MM.1S (cell line): ENCODE measurements at regions not wholly inside any gene's neighbourhood (a gene's known extent, or its start where the extent isn't known, plus 50 kb on each side); places are given as distances from the start of the nearest gene placed in this dataset.

ENCODE experiments used
- DNase-seq: peaks from one replicate; pipeline ENCODE4 v3.0.0-alpha.2; 2015
- H2AFZ ChIP-seq: fragments of 300-600 bp; sonication (generic); 2 replicates; pipeline ENCODE4 v1.6.0; 2016; ENCODE audit warnings: antibody characterized with exemption, low read length
- H3F3A ChIP-seq: fragments of 300-600 bp; sonication (generic); 2 replicates; pipeline ENCODE4 v1.6.1; 2016; ENCODE audit warnings: mild to moderate bottlenecking, antibody characterized with exemption, low read length, moderate library complexity, mixed read lengths; ENCODE audit not compliant: insufficient read depth
- H3K27ac ChIP-seq: fragments of 300-600 bp; sonication (generic); 2 replicates; pipeline ENCODE4 v1.5.1; 2016; ENCODE audit warnings: mild to moderate bottlenecking, low read length
- H3K27me3 ChIP-seq: fragments of 300-600 bp; sonication (generic); replicated peaks from 2 replicates; pipeline ENCODE4 v1.6.0; 2016; ENCODE audit warnings: low read length; ENCODE audit not compliant: insufficient read depth
- H3K36me3 ChIP-seq: fragments of 300-600 bp; sonication (generic); replicated peaks from 2 replicates; pipeline ENCODE4 v1.6.1; 2016; ENCODE audit warnings: mild to moderate bottlenecking, low read length, mixed read lengths; ENCODE audit not compliant: insufficient read depth
- H3K4me1 ChIP-seq: fragments of 300-600 bp; sonication (generic); 2 replicates; pipeline ENCODE4 v1.6.1; 2016; ENCODE audit warnings: low read length, mixed read lengths
- H3K4me2 ChIP-seq: fragments of 300-600 bp; sonication (generic); 2 replicates; pipeline ENCODE4 v1.6.0; 2016; ENCODE audit warnings: low read depth, low read length
- H3K4me3 ChIP-seq: fragments of 300-600 bp; sonication (generic); 2 replicates; pipeline ENCODE4 v1.5.1; 2016; ENCODE audit warnings: low read length, mixed read lengths
- H3K79me2 ChIP-seq: fragments of 300-600 bp; sonication (generic); 2 replicates; pipeline ENCODE4 v1.6.1; 2016; ENCODE audit warnings: mixed run types, low read length, mixed read lengths
- H3K9ac ChIP-seq: fragments of 300-600 bp; sonication (generic); 2 replicates; pipeline ENCODE4 v1.6.1; 2016; ENCODE audit warnings: low read length, mixed read lengths
- H3K9me2 ChIP-seq: fragments of 300-600 bp; sonication (generic); replicated peaks from 2 replicates; pipeline ENCODE4 v1.6.1; 2016; ENCODE audit warnings: mild to moderate bottlenecking, low read length, mixed read lengths; ENCODE audit not compliant: insufficient read depth
- H3K9me3 ChIP-seq: fragments of 300-600 bp; sonication (generic); replicated peaks from 2 replicates; pipeline ENCODE4 v1.6.1; 2016; ENCODE audit warnings: mild to moderate bottlenecking, low read length, mixed read lengths; ENCODE audit not compliant: insufficient read depth
- H4K20me1 ChIP-seq: fragments of 300-600 bp; sonication (generic); 2 replicates; pipeline ENCODE4 v1.6.1; 2016; ENCODE audit warnings: mild to moderate bottlenecking, low read length, moderate library complexity, mixed read lengths; ENCODE audit not compliant: insufficient read depth
- EZH2 ChIP-seq: fragments of 300-600 bp; sonication (generic); optimal IDR thresholded peaks from 2 replicates; pipeline ENCODE3; 2017; ENCODE audit warnings: low read depth, mild to moderate bottlenecking, antibody characterized with exemption, low read length, mixed read lengths
- EZH2phosphoT487 ChIP-seq: fragments of 300-600 bp; sonication (generic); IDR thresholded peaks from 2 replicates; pipeline ENCODE4 v1.6.1; 2018; ENCODE audit warnings: antibody characterized with exemption, low read length
- TF ChIP-seq, protein P1 (sequence below): fragments of 300-600 bp; sonication (generic); IDR thresholded peaks from 2 replicates; pipeline ENCODE4 v1.5.1; 2016; ENCODE audit warnings: antibody characterized with exemption, low read length, mixed read lengths

DNA sequence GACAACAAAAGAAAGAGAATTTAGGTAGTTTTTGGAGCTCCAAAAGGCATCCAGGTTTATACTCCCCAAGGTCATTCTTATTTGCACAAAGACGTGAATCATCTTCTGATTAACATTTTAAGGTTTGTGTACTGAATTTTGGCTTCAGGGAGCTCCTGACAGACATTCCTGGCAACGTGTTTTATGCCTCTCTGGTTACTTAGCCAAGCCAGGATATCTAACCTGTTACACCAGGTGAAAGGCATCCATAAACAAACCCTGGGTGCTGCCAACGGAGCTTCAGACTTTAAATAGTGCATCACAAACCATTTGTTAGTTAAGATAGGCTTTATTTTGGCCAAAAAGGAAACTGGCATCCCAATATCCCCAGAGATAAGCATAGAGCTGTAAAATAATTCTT lies 997.3 kb downstream of the ARAP2 start:
- Histone ChIP-seq H4K20me1 (no peaks in the 10 kb centered on the region), H3F3A (no peaks in the 10 kb centered on the region), H3K36me3 (no peaks in the 10 kb centered on the region), H3K9me3 (no peaks in the 10 kb centered on the region), H3K4me3 (no peak overlapping the region), H2AFZ (no peak overlapping the region), H3K79me2 (no peaks in the 10 kb centered on the region), H3K4me1 (no peaks in the 10 kb centered on the region), H3K27me3 (no peaks in the 10 kb centered on the region), H3K9ac (no peak overlapping the region), H3K27ac (no peak overlapping the region), H3K9me2 (no peaks in the 10 kb centered on the region), H3K4me2 (no peak overlapping the region)
- TF ChIP-seq EZH2 = no peak
- TF ChIP-seq, protein P1, sequence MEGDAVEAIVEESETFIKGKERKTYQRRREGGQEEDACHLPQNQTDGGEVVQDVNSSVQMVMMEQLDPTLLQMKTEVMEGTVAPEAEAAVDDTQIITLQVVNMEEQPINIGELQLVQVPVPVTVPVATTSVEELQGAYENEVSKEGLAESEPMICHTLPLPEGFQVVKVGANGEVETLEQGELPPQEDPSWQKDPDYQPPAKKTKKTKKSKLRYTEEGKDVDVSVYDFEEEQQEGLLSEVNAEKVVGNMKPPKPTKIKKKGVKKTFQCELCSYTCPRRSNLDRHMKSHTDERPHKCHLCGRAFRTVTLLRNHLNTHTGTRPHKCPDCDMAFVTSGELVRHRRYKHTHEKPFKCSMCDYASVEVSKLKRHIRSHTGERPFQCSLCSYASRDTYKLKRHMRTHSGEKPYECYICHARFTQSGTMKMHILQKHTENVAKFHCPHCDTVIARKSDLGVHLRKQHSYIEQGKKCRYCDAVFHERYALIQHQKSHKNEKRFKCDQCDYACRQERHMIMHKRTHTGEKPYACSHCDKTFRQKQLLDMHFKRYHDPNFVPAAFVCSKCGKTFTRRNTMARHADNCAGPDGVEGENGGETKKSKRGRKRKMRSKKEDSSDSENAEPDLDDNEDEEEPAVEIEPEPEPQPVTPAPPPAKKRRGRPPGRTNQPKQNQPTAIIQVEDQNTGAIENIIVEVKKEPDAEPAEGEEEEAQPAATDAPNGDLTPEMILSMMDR = no peak
- TF ChIP-seq EZH2phosphoT487 = no peak
- DNase-seq = no peak

DNA sequence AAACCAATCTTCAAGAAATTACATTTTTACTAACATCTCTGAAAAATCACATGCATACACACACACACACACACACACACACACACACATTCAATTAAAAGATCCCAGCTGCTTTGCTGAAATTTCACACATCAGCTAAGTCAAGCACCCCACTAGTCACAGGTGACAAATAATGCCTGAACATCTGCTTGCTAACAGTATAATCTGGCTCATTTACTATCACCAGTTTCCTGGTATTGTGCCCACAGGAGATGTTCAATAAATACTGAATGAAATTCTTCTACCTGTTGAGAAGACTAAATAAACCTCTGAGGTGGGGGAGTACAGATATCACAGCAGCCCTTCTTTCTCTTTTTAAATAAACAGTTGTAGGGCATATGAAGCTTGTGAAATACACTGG lies 994.0 kb downstream of the ARAP2 start:
- H3K36me3 ChIP-seq = no peaks in the 10 kb centered on the region
- H4K20me1 ChIP-seq = no peaks in the 10 kb centered on the region
- no peaks in the 10 kb centered on the region for H3K4me1 ChIP-seq
- no peak overlapping the region for H2AFZ ChIP-seq
- no peaks in the 10 kb centered on the region for H3K9me2 ChIP-seq
- TF ChIP-seq, protein P1 = no peak
- TF ChIP-seq EZH2 (no peak), EZH2phosphoT487 (no peak)
- H3K79me2 ChIP-seq = no peaks in the 10 kb centered on the region
- H3K4me2 ChIP-seq = no peak overlapping the region
- no peak for DNase-seq
- H3K27me3 ChIP-seq = no peaks in the 10 kb centered on the region
- H3K9ac ChIP-seq = no peak overlapping the region
- no peaks in the 10 kb centered on the region for H3F3A ChIP-seq
- no peak overlapping the region for H3K4me3 ChIP-seq
- H3K27ac ChIP-seq = no peak overlapping the region
- H3K9me3 ChIP-seq = no peaks in the 10 kb centered on the region; the same call in 1 of the 2 replicates

- TF ChIP-seq EZH2 (no peak), EZH2phosphoT487 (no peak)
- TF ChIP-seq, protein P1 = no peak
- DNase-seq = no peak
Measured at GRCh38 chr4:35250761-35251160, 993.6 kb downstream of the ARAP2 start.

DNA sequence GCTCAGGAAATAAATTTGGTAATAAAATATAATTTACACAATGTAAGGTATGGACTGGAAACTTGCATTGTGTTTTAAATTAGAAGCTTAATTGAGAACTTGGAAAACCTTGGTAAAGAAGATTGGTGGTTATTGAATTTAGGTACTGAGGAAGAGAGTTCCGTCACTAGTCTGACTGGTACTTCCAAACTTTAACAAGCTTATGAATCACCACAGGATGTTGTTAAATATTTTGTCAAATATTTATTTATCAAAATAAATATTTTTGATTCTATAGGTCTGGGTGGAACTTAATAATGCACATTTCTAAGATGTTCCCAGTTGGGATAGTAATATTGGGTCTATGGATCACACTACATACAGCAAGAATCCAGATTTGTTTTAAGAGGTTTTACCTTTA lies 992.2 kb downstream of the ARAP2 start:
- H3K4me2 ChIP-seq = no peak overlapping the region
- H3K36me3 ChIP-seq = no peaks in the 10 kb centered on the region
- H4K20me1 ChIP-seq = no peaks in the 10 kb centered on the region
- no peak overlapping the region for H3K4me3 ChIP-seq
- no peaks in the 10 kb centered on the region for H3K4me1 ChIP-seq
- H3K9me2 ChIP-seq = no peaks in the 10 kb centered on the region
- H3K9me3 ChIP-seq = no peaks in the 10 kb centered on the region; the same call in 1 of the 2 replicates
- TF ChIP-seq EZH2 (no peak), EZH2phosphoT487 (no peak)
- TF ChIP-seq, protein P1 = no peak
- H3K79me2 ChIP-seq = no peaks in the 10 kb centered on the region
- no peak overlapping the region for H3K9ac ChIP-seq
- H3K27ac ChIP-seq = no peak overlapping the region
- no peak for DNase-seq
- H2AFZ ChIP-seq = no peak overlapping the region
- no peaks in the 10 kb centered on the region for H3K27me3 ChIP-seq
- H3F3A ChIP-seq = no peaks in the 10 kb centered on the region

More at GRCh38 chr4:35250761-35251160, 993.6 kb downstream of the ARAP2 start:
- H3K36me3 ChIP-seq = no peaks in the 10 kb centered on the region
- H4K20me1 ChIP-seq = no peaks in the 10 kb centered on the region
- no peaks in the 10 kb centered on the region for H3F3A ChIP-seq
- no peak overlapping the region for H3K27ac ChIP-seq
- no peaks in the 10 kb centered on the region for H3K79me2 ChIP-seq
- no peak overlapping the region for H2AFZ ChIP-seq
- H3K4me1 ChIP-seq = no peaks in the 10 kb centered on the region
- H3K4me3 ChIP-seq = no peak overlapping the region
- H3K9ac ChIP-seq = no peak overlapping the region
- H3K27me3 ChIP-seq = no peaks in the 10 kb centered on the region
- H3K9me3 ChIP-seq = no peaks in the 10 kb centered on the region; the same call in 1 of the 2 replicates
- no peaks in the 10 kb centered on the region for H3K9me2 ChIP-seq
- H3K4me2 ChIP-seq = no peak overlapping the region
